ENCODE measurements at regions not wholly inside any gene's neighbourhood (a gene's known extent, or its start where the extent isn't known, plus 50 kb on each side); places are given as distances from the start of the nearest gene placed in this dataset.

DNA sequence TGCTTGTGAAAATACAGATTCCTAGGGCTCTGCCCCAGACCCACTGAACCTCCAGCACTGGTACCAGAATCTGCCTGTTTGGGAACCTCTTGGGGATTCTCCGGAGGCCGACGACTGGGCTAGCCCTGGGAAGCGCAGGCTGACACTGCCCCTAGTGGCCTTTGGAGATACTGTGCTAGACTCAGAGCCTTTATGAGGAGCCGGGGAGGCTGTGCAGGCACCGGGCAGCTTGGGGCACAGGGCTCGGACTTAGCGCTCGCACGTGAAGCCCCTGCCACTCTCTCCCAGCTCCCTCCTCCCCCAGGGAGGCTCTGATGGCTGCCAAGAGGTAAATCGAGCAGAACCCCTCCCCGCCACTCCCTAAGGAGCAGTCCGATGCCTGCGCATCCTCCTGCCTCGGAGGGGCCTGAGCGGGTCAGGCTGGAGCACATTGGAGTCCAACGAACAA, 144.6 kb upstream of the TNR start:
- TF ChIP-seq, protein P1, sequence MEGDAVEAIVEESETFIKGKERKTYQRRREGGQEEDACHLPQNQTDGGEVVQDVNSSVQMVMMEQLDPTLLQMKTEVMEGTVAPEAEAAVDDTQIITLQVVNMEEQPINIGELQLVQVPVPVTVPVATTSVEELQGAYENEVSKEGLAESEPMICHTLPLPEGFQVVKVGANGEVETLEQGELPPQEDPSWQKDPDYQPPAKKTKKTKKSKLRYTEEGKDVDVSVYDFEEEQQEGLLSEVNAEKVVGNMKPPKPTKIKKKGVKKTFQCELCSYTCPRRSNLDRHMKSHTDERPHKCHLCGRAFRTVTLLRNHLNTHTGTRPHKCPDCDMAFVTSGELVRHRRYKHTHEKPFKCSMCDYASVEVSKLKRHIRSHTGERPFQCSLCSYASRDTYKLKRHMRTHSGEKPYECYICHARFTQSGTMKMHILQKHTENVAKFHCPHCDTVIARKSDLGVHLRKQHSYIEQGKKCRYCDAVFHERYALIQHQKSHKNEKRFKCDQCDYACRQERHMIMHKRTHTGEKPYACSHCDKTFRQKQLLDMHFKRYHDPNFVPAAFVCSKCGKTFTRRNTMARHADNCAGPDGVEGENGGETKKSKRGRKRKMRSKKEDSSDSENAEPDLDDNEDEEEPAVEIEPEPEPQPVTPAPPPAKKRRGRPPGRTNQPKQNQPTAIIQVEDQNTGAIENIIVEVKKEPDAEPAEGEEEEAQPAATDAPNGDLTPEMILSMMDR (IDR thresholded peaks at IDR 0.05) = peak in 3 of 4 experiments; percentile 31 to 80 (median 61)
- TF ChIP-seq POLR2A (IDR thresholded peaks at IDR 0.05) (no peak), EP300 (IDR thresholded peaks at IDR 0.05) (no peak), POLR2AphosphoS5 (IDR thresholded peaks at IDR 0.05) (no peak)

Measured in gastroesophageal sphincter (tissue), 3 donors.